DOHH2 (cell line): ENCODE measurements at regions not wholly inside any gene's neighbourhood (a gene's known extent, or its start where the extent isn't known, plus 50 kb on each side); places are given as distances from the start of the nearest gene placed in this dataset.

Experiments used
- EZH2phosphoT487 ChIP-seq: fragments of 200-600 bp; sonication (generic); IDR thresholded peaks from 2 replicates; pipeline ENCODE4 v1.6.1; 2017; ENCODE audit warnings: borderline replicate concordance, mild to moderate bottlenecking, antibody characterized with exemption, low read length, moderate library complexity, mixed read lengths
- TF ChIP-seq, protein P1 (sequence below): fragments of 200-600 bp; sonication (generic); IDR thresholded peaks from one replicate; pipeline ENCODE4 v1.5.1; 2014; ENCODE audit warnings: antibody characterized with exemption, mild to moderate bottlenecking, low read depth, low read length; ENCODE audit not compliant: poor library complexity, severe bottlenecking

DNA sequence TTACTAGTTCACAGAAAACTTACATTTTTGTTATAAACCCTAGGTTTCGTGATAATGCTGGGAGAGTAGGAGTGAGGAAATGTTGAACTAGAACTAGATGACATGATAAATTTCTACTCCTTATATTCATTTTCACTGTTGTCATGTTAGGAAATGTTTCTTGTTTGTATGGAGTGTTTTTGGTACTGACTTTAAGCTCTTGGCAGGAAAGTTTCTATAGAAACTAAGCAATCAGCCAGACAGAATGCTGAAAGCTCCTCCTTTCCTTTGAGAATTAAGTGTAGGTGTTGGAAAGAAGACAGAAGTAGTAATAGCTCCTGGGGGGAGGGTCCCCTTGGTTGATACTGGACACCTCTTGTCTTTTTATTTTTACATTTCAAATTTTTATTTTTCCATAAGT is 309.8 kb downstream of the MAP2K4 start:
- TF ChIP-seq, protein P1, sequence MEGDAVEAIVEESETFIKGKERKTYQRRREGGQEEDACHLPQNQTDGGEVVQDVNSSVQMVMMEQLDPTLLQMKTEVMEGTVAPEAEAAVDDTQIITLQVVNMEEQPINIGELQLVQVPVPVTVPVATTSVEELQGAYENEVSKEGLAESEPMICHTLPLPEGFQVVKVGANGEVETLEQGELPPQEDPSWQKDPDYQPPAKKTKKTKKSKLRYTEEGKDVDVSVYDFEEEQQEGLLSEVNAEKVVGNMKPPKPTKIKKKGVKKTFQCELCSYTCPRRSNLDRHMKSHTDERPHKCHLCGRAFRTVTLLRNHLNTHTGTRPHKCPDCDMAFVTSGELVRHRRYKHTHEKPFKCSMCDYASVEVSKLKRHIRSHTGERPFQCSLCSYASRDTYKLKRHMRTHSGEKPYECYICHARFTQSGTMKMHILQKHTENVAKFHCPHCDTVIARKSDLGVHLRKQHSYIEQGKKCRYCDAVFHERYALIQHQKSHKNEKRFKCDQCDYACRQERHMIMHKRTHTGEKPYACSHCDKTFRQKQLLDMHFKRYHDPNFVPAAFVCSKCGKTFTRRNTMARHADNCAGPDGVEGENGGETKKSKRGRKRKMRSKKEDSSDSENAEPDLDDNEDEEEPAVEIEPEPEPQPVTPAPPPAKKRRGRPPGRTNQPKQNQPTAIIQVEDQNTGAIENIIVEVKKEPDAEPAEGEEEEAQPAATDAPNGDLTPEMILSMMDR: no peak
- no peak for TF ChIP-seq EZH2phosphoT487
